ENCODE measurements at regions not wholly inside any gene's neighbourhood (a gene's known extent, or its start where the extent isn't known, plus 50 kb on each side); places are given as distances from the start of the nearest gene placed in this dataset.

GRCh38 chr6:19004176-19004575 lies 617.0 kb downstream of the RNF144B start:
- 80 to 87% methylated on average over 3 of the region's 4 CpGs for WGBS, 2 experiments

DNA sequence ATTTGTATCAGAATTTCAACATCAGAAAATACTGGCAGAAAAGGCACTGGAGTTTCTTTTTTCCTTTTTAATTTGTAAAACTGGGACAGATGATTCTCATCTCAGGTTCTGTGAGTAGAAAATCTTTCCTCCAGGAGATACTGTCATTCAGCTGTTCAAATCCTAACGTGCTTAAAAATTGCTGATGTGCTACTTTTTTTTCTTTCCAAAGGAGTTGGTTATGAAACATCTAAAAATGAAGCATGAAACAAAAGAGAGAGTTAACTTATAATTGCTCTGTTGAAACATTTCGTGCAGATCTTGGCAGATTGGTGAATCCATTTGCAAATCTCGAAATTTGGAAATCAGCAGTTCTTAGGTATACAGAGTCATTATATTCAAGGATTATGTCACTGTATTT lies 622.6 kb downstream of the RNF144B start:
- H3K27me3 ChIP-seq (ENCODE audit: control insufficient read depth, insufficient read depth, low read length, poor library complexity, severe bottlenecking): no peaks in the 10 kb centered on the region
- WGBS, 2 experiments: 87 to 95% methylated on average over 3 of the region's 3 CpGs

More at GRCh38 chr6:19004176-19004575, 617.0 kb downstream of the RNF144B start:
- Histone ChIP-seq H3K4me3 (ENCODE audit: insufficient read depth, low read depth, low read length) (no peak overlapping the region), H3K4me1 (ENCODE audit: control insufficient read depth, insufficient read depth, low read length) (no peaks in the 10 kb centered on the region), H3K36me3 (ENCODE audit: control insufficient read depth, insufficient read depth, low read length) (no peaks in the 10 kb centered on the region), H3K27me3 (ENCODE audit: control insufficient read depth, insufficient read depth, low read length, poor library complexity, severe bottlenecking) (no peaks in the 10 kb centered on the region), H3K27ac (ENCODE audit: insufficient read depth, low read depth, low read length, poor library complexity, severe bottlenecking) (no peak overlapping the region), H3K9me3 (ENCODE audit: control insufficient read depth, low read length) (no peaks in the 10 kb centered on the region)

GRCh38 chr6:19013026-19013705 lies 626.0 kb downstream of the RNF144B start:
- Histone ChIP-seq H3K4me3 (ENCODE audit: insufficient read depth, low read depth, low read length) (no peak overlapping the region), H3K4me1 (ENCODE audit: control insufficient read depth, insufficient read depth, low read length) (no peaks in the 10 kb centered on the region), H3K36me3 (ENCODE audit: control insufficient read depth, insufficient read depth, low read length) (no peaks in the 10 kb centered on the region), H3K27ac (ENCODE audit: insufficient read depth, low read depth, low read length, poor library complexity, severe bottlenecking) (no peak overlapping the region), H3K27me3 (ENCODE audit: control insufficient read depth, insufficient read depth, low read length, poor library complexity, severe bottlenecking) (no peaks in the 10 kb centered on the region), H3K9me3 (ENCODE audit: control insufficient read depth, low read length) (no peaks in the 10 kb centered on the region)
- WGBS, 2 experiments: 97 to 98% methylated on average over 3 to 4 of the region's 4 CpGs

More for the DNA sequence above, 622.6 kb downstream of the RNF144B start:
- Histone ChIP-seq H3K36me3 (ENCODE audit: control insufficient read depth, insufficient read depth, low read length) (no peaks in the 10 kb centered on the region), H3K9me3 (ENCODE audit: control insufficient read depth, low read length) (no peaks in the 10 kb centered on the region), H3K4me3 (ENCODE audit: insufficient read depth, low read depth, low read length) (no peak overlapping the region), H3K4me1 (ENCODE audit: control insufficient read depth, insufficient read depth, low read length) (no peaks in the 10 kb centered on the region), H3K27ac (ENCODE audit: insufficient read depth, low read depth, low read length, poor library complexity, severe bottlenecking) (no peak overlapping the region)

- WGBS, 2 experiments: 32 to 34% methylated on average over 4 of the region's 4 CpGs
- H3K4me1 ChIP-seq (ENCODE audit: control insufficient read depth, insufficient read depth, low read length): no peaks in the 10 kb centered on the region
- no peaks in the 10 kb centered on the region for H3K36me3 ChIP-seq (ENCODE audit: control insufficient read depth, insufficient read depth, low read length)
- no peak overlapping the region for H3K27ac ChIP-seq (ENCODE audit: insufficient read depth, low read depth, low read length, poor library complexity, severe bottlenecking)
- H3K27me3 ChIP-seq (ENCODE audit: control insufficient read depth, insufficient read depth, low read length, poor library complexity, severe bottlenecking): no peaks in the 10 kb centered on the region
- no peak overlapping the region for H3K4me3 ChIP-seq (ENCODE audit: insufficient read depth, low read depth, low read length)
- no peaks in the 10 kb centered on the region for H3K9me3 ChIP-seq (ENCODE audit: control insufficient read depth, low read length)
These were observed 637.6 kb downstream of the RNF144B start for GRCh38 chr6:19024737-19025136.

DNA sequence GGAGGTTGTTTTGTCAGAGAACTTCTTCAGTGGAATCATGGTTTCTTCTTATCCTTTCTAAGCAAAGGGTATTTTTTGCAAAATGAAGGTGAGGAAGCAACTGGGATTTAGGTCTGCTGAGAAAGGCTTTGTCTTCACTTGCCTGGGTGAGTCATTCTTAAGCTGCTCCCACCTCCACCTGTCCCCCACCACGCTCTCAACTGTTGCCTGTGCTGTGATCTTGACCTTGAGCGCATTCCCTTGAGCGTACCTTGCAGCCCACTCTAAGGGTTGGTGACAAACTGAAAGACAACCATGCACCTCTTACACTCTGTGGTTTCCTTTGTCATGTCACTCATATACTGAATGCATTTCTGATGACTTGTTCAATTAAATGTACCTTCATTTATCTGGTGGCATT lies 641.1 kb downstream of the RNF144B start:
- Histone ChIP-seq H3K9me3 (ENCODE audit: control insufficient read depth, low read length) (no peaks in the 10 kb centered on the region), H3K4me1 (ENCODE audit: control insufficient read depth, insufficient read depth, low read length) (peaks cover 8% of the 10 kb centered on the region), H3K27me3 (ENCODE audit: control insufficient read depth, insufficient read depth, low read length, poor library complexity, severe bottlenecking) (no peaks in the 10 kb centered on the region), H3K4me3 (ENCODE audit: insufficient read depth, low read depth, low read length) (no peak overlapping the region), H3K36me3 (ENCODE audit: control insufficient read depth, insufficient read depth, low read length) (no peaks in the 10 kb centered on the region), H3K27ac (ENCODE audit: insufficient read depth, low read depth, low read length, poor library complexity, severe bottlenecking) (no peak overlapping the region)
- 61 to 65% methylated on average over 3 of the region's 3 CpGs for WGBS, 2 experiments

GRCh38 chr6:19032591-19033295 lies 645.6 kb downstream of the RNF144B start:
- no peaks in the 10 kb centered on the region for H3K36me3 ChIP-seq (ENCODE audit: control insufficient read depth, insufficient read depth, low read length)
- H3K4me1 ChIP-seq (ENCODE audit: control insufficient read depth, insufficient read depth, low read length): peaks cover 13% of the 10 kb centered on the region
- no peaks in the 10 kb centered on the region for H3K27me3 ChIP-seq (ENCODE audit: control insufficient read depth, insufficient read depth, low read length, poor library complexity, severe bottlenecking)
- H3K9me3 ChIP-seq (ENCODE audit: control insufficient read depth, low read length): no peaks in the 10 kb centered on the region
- no peak overlapping the region for H3K4me3 ChIP-seq (ENCODE audit: insufficient read depth, low read depth, low read length)
- peak overlapping the region; percentile 44 for H3K27ac ChIP-seq (ENCODE audit: insufficient read depth, low read depth, low read length, poor library complexity, severe bottlenecking)

GRCh38 chr6:19033683-19034082 lies 646.5 kb downstream of the RNF144B start:
- no peak overlapping the region for H3K27ac ChIP-seq (ENCODE audit: insufficient read depth, low read depth, low read length, poor library complexity, severe bottlenecking)
- H3K4me3 ChIP-seq (ENCODE audit: insufficient read depth, low read depth, low read length): no peak overlapping the region
- H3K27me3 ChIP-seq (ENCODE audit: control insufficient read depth, insufficient read depth, low read length, poor library complexity, severe bottlenecking): no peaks in the 10 kb centered on the region
- no peaks in the 10 kb centered on the region for H3K9me3 ChIP-seq (ENCODE audit: control insufficient read depth, low read length)
- peaks cover 13% of the 10 kb centered on the region for H3K4me1 ChIP-seq (ENCODE audit: control insufficient read depth, insufficient read depth, low read length)
- 80 to 85% methylated on average over 1 of the region's 1 CpG for WGBS, 2 experiments
- H3K36me3 ChIP-seq (ENCODE audit: control insufficient read depth, insufficient read depth, low read length): no peaks in the 10 kb centered on the region

GRCh38 chr6:19034986-19035385 lies 647.8 kb downstream of the RNF144B start:
- Histone ChIP-seq H3K9me3 (ENCODE audit: control insufficient read depth, low read length) (no peaks in the 10 kb centered on the region), H3K27me3 (ENCODE audit: control insufficient read depth, insufficient read depth, low read length, poor library complexity, severe bottlenecking) (no peaks in the 10 kb centered on the region), H3K4me1 (ENCODE audit: control insufficient read depth, insufficient read depth, low read length) (peaks cover 13% of the 10 kb centered on the region), H3K27ac (ENCODE audit: insufficient read depth, low read depth, low read length, poor library complexity, severe bottlenecking) (peak overlapping the region; percentile 72), H3K4me3 (ENCODE audit: insufficient read depth, low read depth, low read length) (no peak overlapping the region), H3K36me3 (ENCODE audit: control insufficient read depth, insufficient read depth, low read length) (no peaks in the 10 kb centered on the region)
- 73 to 81% methylated on average over 2 of the region's 2 CpGs for whole genome bisulfite sequencing, 2 experiments

GRCh38 chr6:19035461-19036195 lies 648.5 kb downstream of the RNF144B start:
- H3K27me3 ChIP-seq (ENCODE audit: control insufficient read depth, insufficient read depth, low read length, poor library complexity, severe bottlenecking): no peaks in the 10 kb centered on the region
- H3K4me3 ChIP-seq (ENCODE audit: insufficient read depth, low read depth, low read length): no peak overlapping the region
- H3K4me1 ChIP-seq (ENCODE audit: control insufficient read depth, insufficient read depth, low read length): peaks cover 13% of the 10 kb centered on the region
- no peaks in the 10 kb centered on the region for H3K9me3 ChIP-seq (ENCODE audit: control insufficient read depth, low read length)
- no peaks in the 10 kb centered on the region for H3K36me3 ChIP-seq (ENCODE audit: control insufficient read depth, insufficient read depth, low read length)
- 75 to 76% methylated on average over 7 of the region's 7 CpGs for WGBS, 2 experiments
- peak overlapping the region; percentile 72 for H3K27ac ChIP-seq (ENCODE audit: insufficient read depth, low read depth, low read length, poor library complexity, severe bottlenecking)

GRCh38 chr6:19036196-19036555 lies 649.0 kb downstream of the RNF144B start:
- 94 to 98% methylated on average over 2 of the region's 2 CpGs for WGBS, 2 experiments
- Histone ChIP-seq H3K9me3 (ENCODE audit: control insufficient read depth, low read length) (no peaks in the 10 kb centered on the region), H3K4me1 (ENCODE audit: control insufficient read depth, insufficient read depth, low read length) (peaks cover 13% of the 10 kb centered on the region), H3K36me3 (ENCODE audit: control insufficient read depth, insufficient read depth, low read length) (no peaks in the 10 kb centered on the region), H3K4me3 (ENCODE audit: insufficient read depth, low read depth, low read length) (no peak overlapping the region), H3K27ac (ENCODE audit: insufficient read depth, low read depth, low read length, poor library complexity, severe bottlenecking) (peak overlapping the region; percentile 18), H3K27me3 (ENCODE audit: control insufficient read depth, insufficient read depth, low read length, poor library complexity, severe bottlenecking) (no peaks in the 10 kb centered on the region)
